Lower lobe of right lung (tissue), 2 donors: ENCODE measurements at regions not wholly inside any gene's neighbourhood (a gene's known extent, or its start where the extent isn't known, plus 50 kb on each side); places are given as distances from the start of the nearest gene placed in this dataset.
"Not testable (repeated sequence)": the region's sequence is repeated elsewhere in the genome, so short reads cannot be mapped to it uniquely, and the experiment has no call there.

ENCODE experiments used
- ATAC-seq, 2 donors: fragments of 200-7000 bp; cut with Tn5 transposase; one replicate each; pipeline ENCODE4 v1.9.1; 2020 to 2022; ENCODE audit warnings: mild to moderate bottlenecking in 2 of 2, moderate library complexity in 2 of 2
- DNase-seq: peaks from one replicate; pipeline ENCODE4 v3.0.0-alpha.2; 2020
- H3K27ac ChIP-seq: fragments of 200-600 bp; one replicate; pipeline ENCODE4 v1.8.0; 2022
- H3K27me3 ChIP-seq: fragments of 200-600 bp; one replicate; pipeline ENCODE4 v1.8.0; 2022; ENCODE audit warnings: low read depth
- H3K36me3 ChIP-seq: fragments of 200-600 bp; one replicate; pipeline ENCODE4 v1.8.0; 2022; ENCODE audit warnings: mild to moderate bottlenecking
- H3K4me1 ChIP-seq: fragments of 200-600 bp; one replicate; pipeline ENCODE4 v1.8.0; 2022
- H3K4me3 ChIP-seq: fragments of 200-600 bp; one replicate; pipeline ENCODE4 v1.8.0; 2022; ENCODE audit warnings: mild to moderate bottlenecking
- H3K9me3 ChIP-seq: fragments of 200-600 bp; one replicate; pipeline ENCODE4 v1.8.0; 2022
- CTCF ChIP-seq: fragments of 200-600 bp; IDR thresholded peaks from one replicate; pipeline ENCODE4 v1.8.0; 2022; ENCODE audit warnings: antibody characterized with exemption, mild to moderate bottlenecking
- intact Hi-C: fragments of 100-400 bp; cut with DNase I; formaldehyde crosslinking; loops from one replicate; pipeline ENCODE4 v1.11.0; 2022
- donor health status: DM: no; HTN: yes; CAD: no; lungs with severe emphysema.

- ATAC-seq (no peak), DNase-seq (no peak)
- no peaks in the 10 kb centered on the region for H3K4me1 ChIP-seq
- intact Hi-C loops, result no loop called here
- H3K4me3 ChIP-seq, result no peak overlapping the region
- H3K27ac ChIP-seq, result no peak overlapping the region
- no peaks in the 10 kb centered on the region for H3K36me3 ChIP-seq
- no peak for TF ChIP-seq CTCF
- H3K27me3 ChIP-seq, result no peaks in the 10 kb centered on the region
- H3K9me3 ChIP-seq, result no peaks in the 10 kb centered on the region
These were observed 675.3 kb upstream of the USP15 start for GRCh38 chr12:61584943-61585342.

- H3K27ac ChIP-seq, H3K4me3 ChIP-seq, H3K27me3 ChIP-seq, intact Hi-C loops, ATAC-seq, H3K4me1 ChIP-seq, H3K9me3 ChIP-seq, H3K36me3 ChIP-seq, DNase-seq: not testable (repeated sequence)
These were observed 669.3 kb upstream of the USP15 start for GRCh38 chr12:61590864-61591263.

GRCh38 chr12:61610143-61610542 lies 650.1 kb upstream of the USP15 start:
- ATAC-seq, result no peak
- intact Hi-C loops, result no loop called here
- TF ChIP-seq CTCF, result no peak

GRCh38 chr12:61629702-61630101 lies 630.5 kb upstream of the USP15 start:
- no peak for TF ChIP-seq CTCF
- Histone ChIP-seq H3K27ac (no peak overlapping the region), H3K4me1 (no peaks in the 10 kb centered on the region), H3K4me3 (no peak overlapping the region), H3K9me3 (no peaks in the 10 kb centered on the region), H3K36me3 (no peaks in the 10 kb centered on the region), H3K27me3 (no peaks in the 10 kb centered on the region)
- DNase-seq (no peak), ATAC-seq (no peak)
- intact Hi-C loops, result no loop called here

More at GRCh38 chr12:61610143-61610542, 650.1 kb upstream of the USP15 start:
- H3K36me3 ChIP-seq, result no peaks in the 10 kb centered on the region
- H3K27me3 ChIP-seq, result no peaks in the 10 kb centered on the region
- no peak overlapping the region for H3K27ac ChIP-seq
- no peaks in the 10 kb centered on the region for H3K9me3 ChIP-seq
- no peaks in the 10 kb centered on the region for H3K4me1 ChIP-seq
- no peak for DNase-seq
- H3K4me3 ChIP-seq, result no peak overlapping the region

- Histone ChIP-seq H3K4me3 (no peak overlapping the region), H3K4me1 (no peaks in the 10 kb centered on the region), H3K27me3 (no peaks in the 10 kb centered on the region), H3K27ac (no peak overlapping the region), H3K36me3 (no peaks in the 10 kb centered on the region), H3K9me3 (no peaks in the 10 kb centered on the region)
- intact Hi-C loops, result no loop called here
- TF ChIP-seq CTCF, result no peak
- DNase-seq (no peak), ATAC-seq (no peak)
These were observed 613.6 kb upstream of the USP15 start for GRCh38 chr12:61646639-61647038.

GRCh38 chr12:61647566-61647965 lies 612.6 kb upstream of the USP15 start:
- Histone ChIP-seq H3K4me1 (no peaks in the 10 kb centered on the region), H3K4me3 (no peak overlapping the region), H3K27me3 (no peaks in the 10 kb centered on the region), H3K27ac (no peak overlapping the region), H3K9me3 (no peaks in the 10 kb centered on the region), H3K36me3 (no peaks in the 10 kb centered on the region)
- ATAC-seq, result no peak
- intact Hi-C loops, result no loop called here
- no peak for TF ChIP-seq CTCF
- no peak for DNase-seq
